ENCODE measurements at regions not wholly inside any gene's neighbourhood (a gene's known extent, or its start where the extent isn't known, plus 50 kb on each side); places are given as distances from the start of the nearest gene placed in this dataset.

- H3K9me3 ChIP-seq (ENCODE audit: insufficient read depth, low read depth, low read length) = no peaks in the 10 kb centered on the region
- H3K4me1 Mint-ChIP-seq (ENCODE audit: low read depth, unreplicated experiment) = peaks cover 24% of the 10 kb centered on the region
- no peaks in the 10 kb centered on the region for H3K36me3 ChIP-seq (ENCODE audit: insufficient read depth, low read length)
- H3K4me1 ChIP-seq (ENCODE audit: insufficient read depth, low read length) = peaks cover 7% of the 10 kb centered on the region
- FAIRE-seq = peak; percentile 23
- H3K4me3 ChIP-seq (ENCODE audit: insufficient read depth, low read depth, low read length) = no peak overlapping the region
- no peak overlapping the region for H3K4me3 Mint-ChIP-seq (ENCODE audit: unreplicated experiment)
- no peak overlapping the region for H3K27ac ChIP-seq (ENCODE audit: low read depth, low read length)
- H3K9ac ChIP-seq (ENCODE audit: low read length) = no peak overlapping the region
- no peaks in the 10 kb centered on the region for H3K79me2 ChIP-seq (ENCODE audit: insufficient read depth, low read length)
- peaks cover 3% of the 10 kb centered on the region for H3K9me3 Mint-ChIP-seq (ENCODE audit: unreplicated experiment)
- H3K36me3 Mint-ChIP-seq (ENCODE audit: low read depth, unreplicated experiment) = no peaks in the 10 kb centered on the region
- no peaks in the 10 kb centered on the region for H3K27me3 ChIP-seq (ENCODE audit: insufficient read depth, low read length)
- H3K27me3 Mint-ChIP-seq (ENCODE audit: low read depth, unreplicated experiment) = no peaks in the 10 kb centered on the region
- TF ChIP-seq CTCF (IDR thresholded peaks at IDR 0.05; ENCODE audit: insufficient read depth, low read depth, low read length) (no peak), EZH2 (IDR thresholded peaks at IDR 0.05; ENCODE audit: insufficient read depth, low read length) (no peak)
- no peak overlapping the region for H3K4me2 ChIP-seq (ENCODE audit: low read length)
- H4K20me1 ChIP-seq (ENCODE audit: insufficient read depth, low read length) = no peaks in the 10 kb centered on the region
- no peak overlapping the region for H2AFZ ChIP-seq (ENCODE audit: low read depth, low read length)
- H3K27ac Mint-ChIP-seq (ENCODE audit: unreplicated experiment) = no peak overlapping the region
- DNase-seq (ENCODE audit: low read depth) = no peak
Measured at GRCh38 chr15:39183164-39183881, 397.6 kb upstream of the THBS1 start.

- Mint-ChIP-seq H3K27me3 (ENCODE audit: low read depth, unreplicated experiment) (no peaks in the 10 kb centered on the region), H3K27ac (ENCODE audit: unreplicated experiment) (no peak overlapping the region), H3K4me3 (ENCODE audit: unreplicated experiment) (no peak overlapping the region)
Measured at GRCh38 chr15:39184701-39185390, 396.0 kb upstream of the THBS1 start.

More at GRCh38 chr15:39184701-39185390, 396.0 kb upstream of the THBS1 start:
- Mint-ChIP-seq H3K4me1 (ENCODE audit: low read depth, unreplicated experiment) (peaks cover 31% of the 10 kb centered on the region), H3K36me3 (ENCODE audit: low read depth, unreplicated experiment) (no peaks in the 10 kb centered on the region), H3K9me3 (ENCODE audit: unreplicated experiment) (peaks cover 3% of the 10 kb centered on the region)
- peaks cover 10% of the 10 kb centered on the region for H3K4me1 ChIP-seq (ENCODE audit: insufficient read depth, low read length)
- H3K27me3 ChIP-seq (ENCODE audit: insufficient read depth, low read length) = no peaks in the 10 kb centered on the region
- no peaks in the 10 kb centered on the region for H3K36me3 ChIP-seq (ENCODE audit: insufficient read depth, low read length)
- H3K9me3 ChIP-seq (ENCODE audit: insufficient read depth, low read depth, low read length) = no peaks in the 10 kb centered on the region
- FAIRE-seq (peak; percentile 26), DNase-seq (ENCODE audit: low read depth) (no peak)
- H4K20me1 ChIP-seq (ENCODE audit: insufficient read depth, low read length) = no peaks in the 10 kb centered on the region
- no peak overlapping the region for H3K9ac ChIP-seq (ENCODE audit: low read length)
- no peak overlapping the region for H2AFZ ChIP-seq (ENCODE audit: low read depth, low read length)
- no peak overlapping the region for H3K4me3 ChIP-seq (ENCODE audit: insufficient read depth, low read depth, low read length)
- no peak for TF ChIP-seq CTCF (IDR thresholded peaks at IDR 0.05; ENCODE audit: insufficient read depth, low read depth, low read length)
- no peak for TF ChIP-seq EZH2 (IDR thresholded peaks at IDR 0.05; ENCODE audit: insufficient read depth, low read length)
- H3K79me2 ChIP-seq (ENCODE audit: insufficient read depth, low read length) = no peaks in the 10 kb centered on the region
- H3K27ac ChIP-seq (ENCODE audit: low read depth, low read length) = no peak overlapping the region
- no peak overlapping the region for H3K4me2 ChIP-seq (ENCODE audit: low read length)
